NCI-H1105 (cell line): ENCODE measurements at regions not wholly inside any gene's neighbourhood (a gene's known extent, or its start where the extent isn't known, plus 50 kb on each side); places are given as distances from the start of the nearest gene placed in this dataset.

Experiments used
- DNase-seq: peaks from one replicate; lab custom pipeline; 2025; lab: John Stamatoyannopoulos, UW

DNA sequence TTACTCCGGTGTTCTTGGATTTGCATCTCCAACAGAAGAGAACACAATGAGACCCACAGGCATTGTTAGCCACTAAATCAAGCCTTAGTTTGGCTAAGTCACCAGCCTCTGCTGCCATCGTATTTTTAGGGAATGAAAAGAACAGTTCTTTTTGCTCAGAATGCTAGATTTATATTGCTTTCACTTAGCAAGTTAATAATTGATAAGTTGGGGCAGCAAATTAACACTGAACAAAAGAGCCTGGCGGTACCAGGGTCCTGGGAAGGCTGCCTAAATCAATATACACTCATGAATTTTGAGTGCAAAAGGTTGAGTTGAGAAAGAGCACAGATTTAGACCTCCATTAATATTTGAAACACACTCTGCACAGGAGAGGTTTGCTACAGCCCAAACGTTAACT, 767.7 kb downstream of the TYW1 start:
- DNase-seq, result no peak

DNA sequence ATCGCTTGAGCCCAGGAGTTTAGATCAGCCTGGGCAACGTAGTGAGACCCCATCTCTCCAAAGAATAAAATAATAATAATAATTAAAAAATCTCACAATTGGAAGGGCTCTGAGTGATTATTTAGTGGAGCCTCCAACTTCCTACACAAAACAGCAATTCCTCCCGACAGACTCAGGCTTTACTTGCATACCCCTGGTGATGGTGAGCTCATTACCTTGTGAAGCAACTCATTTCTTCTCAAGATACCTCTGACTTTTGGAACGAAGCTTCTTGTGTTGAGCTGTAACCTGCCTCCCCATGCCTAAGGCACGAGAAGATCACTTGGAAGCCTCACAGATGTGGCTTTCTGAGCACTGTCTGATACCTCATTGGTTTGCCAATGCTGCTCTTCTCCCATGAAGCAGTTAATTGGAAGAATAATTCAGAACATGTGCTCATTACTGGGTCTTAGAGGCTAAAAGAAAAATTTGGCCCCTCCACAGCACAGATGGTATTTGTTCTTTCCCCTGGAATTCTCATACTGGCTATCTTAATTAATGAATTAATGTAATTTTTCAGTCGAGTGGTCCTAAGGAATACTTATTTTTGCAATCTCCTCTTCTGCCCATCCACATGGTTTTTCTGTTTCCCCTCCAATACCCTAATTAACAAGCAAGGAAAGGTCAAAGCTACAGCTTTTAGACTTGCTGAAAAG, 769.0 kb downstream of the TYW1 start:
- DNase-seq, result no peak

DNA sequence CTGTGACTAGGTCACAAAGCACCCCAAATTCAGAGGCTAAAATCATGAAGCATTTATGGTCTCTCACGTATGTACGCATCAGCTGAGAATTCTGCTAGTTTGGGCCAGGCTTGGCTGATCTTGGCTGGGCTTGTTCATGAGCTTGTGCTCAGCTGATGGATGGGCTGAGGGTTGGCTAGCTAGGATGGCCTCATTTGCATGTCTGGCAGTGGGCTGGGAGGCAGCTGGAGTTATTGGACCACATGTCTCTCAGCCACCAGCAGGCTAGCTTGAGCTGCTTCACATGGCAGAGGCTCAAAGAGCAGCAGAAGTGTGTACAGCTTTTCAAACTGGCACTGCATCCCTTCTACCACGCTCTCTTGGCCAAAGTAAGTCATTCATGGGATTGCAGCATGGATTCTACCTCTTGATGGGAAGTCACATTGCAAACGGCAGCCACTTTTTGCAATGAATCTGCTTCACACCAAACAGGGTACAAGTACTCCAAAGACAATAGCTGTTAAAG, 770.3 kb downstream of the TYW1 start:
- no peak for DNase-seq

DNA sequence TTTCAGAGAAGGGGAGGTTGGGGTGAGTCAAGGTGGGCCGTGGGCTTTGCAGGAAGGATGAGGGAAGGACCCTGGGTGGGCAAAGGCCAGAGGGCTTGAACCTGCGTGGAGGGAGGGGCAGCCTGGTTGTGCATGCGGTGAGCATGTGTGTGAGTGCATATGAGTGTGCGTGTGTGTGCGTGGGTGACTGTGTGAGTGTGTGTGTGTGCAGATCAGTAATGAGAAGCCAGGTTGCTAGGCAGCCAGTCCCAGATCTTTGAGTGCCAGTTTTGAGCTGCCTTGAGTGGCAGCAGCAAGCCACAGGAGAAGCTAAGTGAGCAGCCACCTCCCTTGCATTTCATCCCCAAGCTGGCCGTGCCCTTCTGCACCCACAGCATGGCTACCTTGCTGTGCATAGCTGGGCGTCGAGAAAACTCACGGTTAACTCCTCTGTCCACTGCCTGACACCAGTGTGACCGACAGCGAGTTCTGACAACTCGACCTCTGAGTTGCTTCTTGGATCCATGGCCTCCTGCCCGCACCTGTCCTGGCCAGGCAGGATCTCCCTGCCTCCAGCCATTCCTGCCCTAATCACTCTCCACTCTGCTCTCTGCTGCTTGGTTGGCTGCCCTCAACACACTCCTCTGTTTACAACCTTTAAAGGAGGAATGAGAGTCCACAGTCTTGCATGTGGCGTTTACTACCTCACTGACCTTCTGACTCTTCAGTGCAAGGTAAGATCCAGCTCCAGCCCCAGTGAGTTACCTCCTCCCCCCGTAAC, 775.4 kb downstream of the TYW1 start:
- DNase-seq, result no peak

DNA sequence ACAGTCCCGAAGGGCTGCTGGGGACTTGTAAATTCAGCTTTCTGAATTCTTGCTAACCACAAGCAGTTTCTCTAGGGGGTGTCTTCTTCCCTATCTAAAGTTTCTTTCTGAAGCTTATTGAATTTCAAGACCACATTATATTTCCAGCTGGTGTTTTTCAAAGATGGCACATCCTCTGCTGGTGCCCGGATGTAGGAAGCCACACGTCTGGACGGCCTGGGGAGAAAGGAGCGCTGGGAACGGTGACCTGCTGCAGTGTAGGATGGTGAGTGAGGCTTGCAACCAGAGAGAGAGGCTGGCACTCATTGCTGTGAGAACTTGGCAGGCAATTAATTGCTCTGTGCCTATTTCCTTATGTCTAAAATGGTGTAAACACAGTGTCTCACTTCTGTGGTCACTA, 776.4 kb downstream of the TYW1 start:
- DNase-seq, result no peak

DNA sequence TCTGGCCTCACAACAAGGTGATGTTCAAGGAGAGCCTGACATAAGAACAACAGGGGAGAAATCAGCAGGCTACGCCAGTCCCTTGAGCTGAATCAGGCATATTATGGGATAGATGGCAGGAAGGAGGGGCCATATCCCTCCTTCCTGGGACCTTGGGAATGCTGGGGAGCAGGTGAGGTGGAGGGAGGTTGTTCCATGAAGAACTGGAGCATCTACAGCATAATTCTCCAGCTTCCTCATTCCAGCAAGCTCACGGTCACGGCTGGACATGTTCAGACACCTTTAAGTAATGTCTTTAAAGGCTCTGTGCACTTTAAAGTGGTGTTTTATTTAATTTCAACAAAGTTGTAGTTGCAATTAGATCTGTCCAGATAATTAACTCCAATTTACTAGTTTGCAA, 780.5 kb downstream of the TYW1 start:
- no peak for DNase-seq

DNA sequence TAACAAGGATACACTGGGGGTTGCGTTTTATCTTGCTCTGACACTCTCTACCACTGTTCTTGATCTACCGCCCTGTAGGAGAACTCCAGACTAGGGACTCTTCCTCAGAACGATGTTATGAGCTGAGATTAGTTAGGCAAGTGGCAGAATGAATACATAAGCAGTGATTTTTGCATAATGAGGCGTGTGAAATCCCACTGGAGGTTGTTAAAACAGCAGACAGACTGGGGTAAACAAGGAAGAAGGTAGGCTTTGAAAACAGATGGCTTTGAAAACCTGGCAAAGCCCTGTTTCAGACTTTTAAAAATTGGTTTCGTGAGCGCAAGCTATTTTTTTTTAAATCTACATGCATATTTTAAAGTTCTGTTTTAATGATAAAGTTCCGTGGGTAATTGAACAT, 785.2 kb downstream of the TYW1 start:
- no peak for DNase-seq

DNA sequence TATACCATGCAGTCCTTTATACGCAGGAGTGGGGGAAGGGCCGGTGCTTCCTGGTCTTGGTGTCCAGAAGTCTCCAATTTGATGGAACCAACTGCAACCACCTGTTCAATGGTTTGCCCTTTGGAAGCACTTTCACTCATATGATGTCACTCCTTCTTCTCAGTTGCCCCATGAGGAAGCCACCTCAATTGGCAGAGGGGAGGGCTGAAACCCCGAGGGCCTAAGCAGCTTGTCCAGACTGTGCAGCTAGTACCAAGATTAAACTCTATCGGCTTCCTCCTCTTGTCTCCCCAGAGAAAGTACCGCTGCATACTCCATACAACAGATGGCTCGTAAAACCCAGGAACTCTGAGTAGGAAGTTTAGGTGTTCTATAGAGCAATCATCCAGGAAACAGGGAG, 789.4 kb downstream of the TYW1 start:
- no peak for DNase-seq

DNA sequence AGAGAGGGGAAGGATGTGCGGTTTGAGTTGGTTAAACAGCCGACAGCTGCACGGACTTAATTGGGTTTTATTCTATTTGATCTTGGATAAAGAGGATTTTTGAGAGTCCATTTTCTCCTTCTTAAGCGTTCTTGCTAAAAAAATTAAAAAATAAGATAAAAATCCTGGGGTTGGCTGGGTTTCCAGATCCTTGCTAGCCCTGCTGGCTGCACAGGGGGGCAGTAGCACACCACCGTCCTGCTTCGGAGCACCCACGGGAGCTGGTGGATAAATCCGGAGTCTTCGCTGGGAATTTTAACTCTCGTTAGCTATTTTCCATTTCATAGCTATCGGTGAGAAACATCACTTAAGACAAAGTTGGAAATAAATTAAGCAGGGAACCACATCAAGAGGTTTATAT, 792.0 kb downstream of the TYW1 start:
- no peak for DNase-seq

DNA sequence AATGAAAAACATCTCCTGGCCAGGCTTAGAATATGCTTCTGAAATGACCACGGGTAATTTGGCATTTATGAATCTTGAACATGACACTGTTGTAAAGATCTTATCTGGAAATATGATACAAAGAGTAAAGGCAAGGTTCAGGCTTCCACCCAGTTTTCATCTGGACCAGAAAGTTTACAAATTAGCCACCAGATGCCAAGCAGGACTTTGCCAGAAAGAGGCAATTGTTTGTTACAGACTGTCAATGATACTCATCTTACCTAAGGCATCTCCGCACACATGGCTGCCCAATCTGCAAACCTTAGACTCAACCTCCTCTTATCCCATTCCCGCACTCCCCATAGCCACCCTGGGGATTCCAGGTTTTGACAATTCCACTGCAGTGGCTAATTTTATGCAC, 795.3 kb downstream of the TYW1 start:
- no peak for DNase-seq

DNA sequence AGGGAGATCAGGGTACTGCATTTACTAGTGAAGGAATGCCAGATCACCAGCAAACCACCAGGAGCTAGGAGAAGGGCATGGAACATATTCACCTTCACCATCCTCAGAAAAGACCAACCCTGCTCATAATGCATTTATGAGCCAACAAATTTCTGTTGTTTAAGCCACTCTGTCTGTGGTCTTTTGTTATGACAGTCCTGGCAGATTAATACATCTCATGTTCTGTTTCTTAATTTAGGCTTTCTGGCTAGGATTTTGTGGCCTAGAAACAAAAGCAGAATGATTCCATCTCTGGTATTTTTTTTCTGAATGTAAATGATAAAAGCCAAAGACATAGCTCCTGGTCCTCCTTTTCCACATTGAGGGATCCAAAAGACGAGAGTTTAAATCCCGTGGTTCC, 797.9 kb downstream of the TYW1 start:
- no peak for DNase-seq

DNA sequence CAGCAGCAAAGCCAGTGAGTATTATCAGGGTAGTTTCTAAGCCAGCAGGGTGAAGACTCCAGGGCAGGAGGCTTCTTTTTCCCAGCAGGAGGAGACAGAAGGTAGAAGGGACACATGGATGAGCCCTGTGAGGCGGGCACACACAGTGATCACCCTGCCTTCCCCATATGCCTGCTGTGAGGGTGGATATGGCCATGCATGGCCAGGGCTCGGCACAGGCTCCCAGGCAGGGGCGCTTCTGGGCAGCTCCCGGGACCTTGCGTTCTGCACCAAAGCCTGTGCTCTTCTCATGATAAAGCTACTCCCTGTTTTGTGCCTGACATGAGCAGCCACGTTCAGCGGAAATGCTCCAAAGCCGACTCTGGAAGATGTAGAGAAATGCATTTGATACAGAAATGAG, 807.2 kb downstream of the TYW1 start:
- DNase-seq, result no peak

DNA sequence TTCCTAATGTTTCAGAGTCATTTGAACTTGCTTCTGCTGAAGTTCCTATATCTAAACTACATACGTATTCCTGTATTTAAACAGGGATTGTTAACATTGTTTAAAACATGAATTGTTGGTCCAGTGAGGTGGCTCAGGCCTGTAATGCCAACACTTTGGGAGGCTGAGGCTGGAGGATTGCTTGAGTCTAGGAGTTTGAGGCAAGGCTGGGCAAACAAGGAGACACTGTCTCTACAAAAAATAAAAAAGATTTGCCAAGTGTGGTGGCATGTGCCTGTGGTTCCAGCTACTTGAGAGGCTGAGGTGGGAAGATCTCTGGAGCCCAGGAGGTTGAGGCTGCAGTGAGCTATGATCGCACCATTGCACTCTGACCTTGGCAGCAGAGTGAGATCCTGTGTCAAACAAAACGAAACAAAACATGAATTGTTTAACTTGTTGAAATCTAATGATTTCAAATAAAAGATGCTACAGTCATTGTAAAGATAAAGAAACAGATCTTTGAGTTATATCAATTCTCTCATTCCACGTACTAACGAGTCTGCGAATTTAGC, 809.4 kb downstream of the TYW1 start:
- no peak for DNase-seq

DNA sequence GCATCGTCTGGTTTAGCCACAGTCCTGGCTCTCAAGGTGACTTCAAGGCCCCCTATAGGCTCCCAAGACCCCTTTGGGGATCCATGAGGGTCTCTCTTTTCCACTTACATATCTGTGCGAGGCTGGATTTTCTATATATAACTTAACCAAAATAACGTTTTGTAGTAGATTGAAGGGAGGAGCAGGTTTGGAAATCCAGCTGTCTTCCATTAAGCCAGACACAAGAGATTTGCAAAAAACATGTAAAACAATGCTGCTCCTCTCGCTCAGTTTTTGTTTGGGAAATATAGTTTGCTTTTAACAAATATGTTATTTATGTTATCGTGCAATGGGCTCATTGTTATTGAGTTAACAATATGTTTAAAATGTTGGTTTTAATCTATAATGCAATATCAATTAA, 811.2 kb downstream of the TYW1 start:
- DNase-seq, result no peak

DNA sequence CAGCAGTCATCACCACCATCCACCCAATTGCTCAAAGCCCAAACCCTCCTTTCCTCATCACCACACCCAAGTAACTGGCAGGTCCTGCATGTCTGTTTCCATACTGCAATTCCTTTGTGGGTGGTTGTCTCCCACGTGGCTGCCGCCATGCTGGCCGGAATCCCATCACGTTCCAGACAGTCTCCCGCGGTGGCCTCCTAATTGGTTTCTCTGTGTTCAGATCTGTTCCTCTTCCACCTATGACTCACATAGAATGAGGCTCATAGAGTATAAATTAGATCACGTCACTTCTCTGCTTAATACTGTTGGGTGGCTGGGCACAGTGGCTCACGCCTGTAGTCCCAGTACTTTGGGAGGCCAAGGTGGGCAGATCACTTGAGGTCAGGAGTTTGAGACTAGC, 813.0 kb downstream of the TYW1 start:
- no peak for DNase-seq

DNA sequence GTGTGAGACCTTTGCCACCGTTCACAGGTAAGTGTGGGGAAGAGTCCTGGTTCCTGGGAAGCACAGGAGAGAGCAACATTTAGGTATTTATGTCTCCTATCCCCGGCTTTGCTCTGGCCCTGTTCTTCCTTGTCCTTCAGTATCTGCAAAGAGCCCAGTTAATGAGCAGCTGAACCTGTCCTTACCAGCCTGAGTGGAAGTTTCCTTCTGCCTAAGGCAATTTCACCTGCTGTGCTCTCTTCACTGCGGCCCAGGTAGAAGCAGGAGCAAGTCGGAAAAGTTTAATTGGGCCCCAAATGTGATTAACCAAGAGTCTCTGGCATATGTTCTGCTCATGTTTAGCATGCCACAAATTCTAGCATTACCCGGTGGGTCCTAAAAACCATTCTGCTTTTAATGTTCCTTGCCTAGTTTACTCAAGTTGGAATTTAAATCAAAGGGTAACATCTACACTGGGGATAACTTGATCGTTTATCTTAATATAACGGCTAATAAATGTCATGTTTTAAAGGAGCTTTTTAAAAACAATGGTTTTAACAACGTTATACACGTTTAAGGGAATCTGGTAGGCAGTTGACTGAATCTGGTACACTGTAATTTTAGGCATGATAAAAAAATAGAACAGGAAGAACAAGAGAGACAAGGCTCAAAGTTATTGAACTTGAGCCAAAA, 817.1 kb downstream of the TYW1 start:
- DNase-seq, result no peak

DNA sequence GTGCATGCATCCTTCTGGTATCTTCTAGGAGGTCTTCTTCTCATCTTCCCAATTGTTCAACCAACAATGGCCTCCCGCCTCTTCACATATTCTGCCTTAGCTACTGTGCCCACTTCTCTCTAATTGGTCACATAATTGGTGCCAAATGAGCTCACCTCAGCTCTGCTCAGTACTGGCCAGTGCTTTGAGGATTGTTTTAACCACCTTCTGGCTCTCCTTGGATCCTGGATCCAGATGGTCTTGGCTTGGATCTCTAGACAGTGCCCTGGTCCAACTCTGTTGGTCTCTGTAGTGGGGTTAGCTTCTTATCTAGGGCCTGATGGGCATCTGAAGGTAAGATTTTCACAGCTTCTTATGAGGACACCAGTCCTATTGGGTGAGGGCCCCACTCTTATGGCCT, 820.8 kb downstream of the TYW1 start:
- DNase-seq, result no peak

DNA sequence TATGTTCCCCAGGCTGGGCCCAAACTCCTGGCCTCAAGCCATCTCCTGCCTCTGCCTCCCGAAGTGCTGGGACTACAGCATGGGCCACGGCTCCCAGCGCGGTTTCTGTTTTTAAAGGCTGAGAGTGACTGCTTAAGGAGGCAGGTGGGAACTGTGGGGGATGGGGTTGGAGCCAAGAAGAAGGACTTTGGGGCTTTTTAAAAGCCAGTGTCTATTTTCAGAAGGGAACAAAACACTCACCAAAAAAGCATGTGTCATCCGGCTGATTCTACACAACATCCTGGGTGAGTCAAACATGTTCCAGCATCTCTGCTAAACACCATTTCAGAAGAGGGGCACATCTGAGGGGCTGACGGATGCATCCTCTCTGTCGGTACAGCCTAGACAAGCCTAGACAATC, 824.5 kb downstream of the TYW1 start:
- no peak for DNase-seq

DNA sequence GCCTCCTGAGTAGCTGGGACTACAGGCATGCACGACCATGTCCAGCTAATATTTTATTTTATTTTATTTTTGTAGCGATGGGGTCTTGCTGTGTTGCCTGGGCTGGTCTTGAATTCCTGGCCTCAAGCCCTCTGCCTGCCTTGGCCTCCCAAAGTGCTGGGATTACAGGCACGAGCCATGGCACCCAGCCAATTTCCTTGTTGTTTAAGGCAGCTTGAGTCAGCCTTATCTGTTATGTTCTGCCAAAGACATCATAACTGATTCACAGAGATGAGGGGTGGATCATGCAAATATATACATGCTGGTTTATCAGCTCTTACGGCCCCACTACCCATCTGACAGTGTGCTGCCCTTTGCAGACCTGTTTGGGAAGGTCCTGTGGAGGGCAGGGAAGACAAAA, 826.7 kb downstream of the TYW1 start:
- peak; percentile 9 for DNase-seq

DNA sequence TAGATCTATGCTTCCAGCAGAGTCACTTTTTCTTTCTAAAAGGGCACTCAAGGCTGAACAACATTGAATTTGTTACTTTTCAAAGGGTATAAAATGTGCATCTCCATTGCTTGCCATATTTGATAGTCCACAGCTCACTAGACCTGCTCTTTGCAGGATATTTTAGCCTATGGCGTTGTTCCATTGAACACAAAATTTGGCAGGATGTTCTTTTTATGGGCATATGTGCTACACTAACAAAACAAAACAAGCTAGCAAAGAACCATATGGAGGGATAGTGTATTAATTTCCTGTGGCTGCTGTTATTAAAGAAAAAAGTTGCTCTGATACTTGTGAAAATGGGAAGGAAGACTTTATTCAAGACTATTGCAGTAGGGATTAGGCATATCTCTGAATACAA, 828.7 kb downstream of the TYW1 start:
- DNase-seq, result no peak

DNA sequence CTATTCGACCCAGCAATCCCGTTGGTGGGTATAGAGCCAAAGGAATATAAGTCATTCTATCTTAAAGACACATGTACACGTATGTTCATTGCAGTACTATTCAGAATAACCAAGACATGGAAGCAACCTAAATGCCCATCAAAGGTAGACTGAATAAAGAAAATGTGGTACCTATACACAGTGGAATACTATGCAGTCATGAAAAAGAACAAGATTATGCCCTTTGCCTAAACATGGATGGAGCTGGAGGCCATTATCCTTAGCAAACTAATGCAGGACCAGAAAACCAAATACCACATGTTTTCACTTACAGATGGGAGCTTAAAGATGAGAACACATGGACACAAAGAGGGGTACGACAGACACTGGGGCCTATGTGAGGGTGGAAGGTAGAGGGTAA, 845.3 kb downstream of the TYW1 start:
- no peak for DNase-seq

DNA sequence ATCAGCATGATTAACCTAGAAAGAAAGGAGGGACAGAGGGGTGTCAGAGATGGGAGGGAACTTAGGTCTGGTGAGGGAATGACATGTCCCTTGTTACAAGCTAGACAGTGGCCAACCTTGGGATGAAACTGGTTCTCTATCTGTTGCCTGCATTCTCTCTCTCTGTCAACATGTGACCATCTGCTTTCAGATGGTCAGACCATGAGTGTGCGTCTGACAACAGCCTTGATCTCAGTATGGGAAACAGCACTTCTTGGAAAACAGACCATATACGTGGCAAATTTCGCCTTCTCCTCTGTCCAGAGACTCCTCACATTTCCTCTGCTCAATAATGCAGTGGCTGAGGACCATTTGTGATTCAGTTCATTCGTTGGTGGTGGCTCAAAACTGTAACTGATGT, 845.9 kb downstream of the TYW1 start:
- no peak for DNase-seq

DNA sequence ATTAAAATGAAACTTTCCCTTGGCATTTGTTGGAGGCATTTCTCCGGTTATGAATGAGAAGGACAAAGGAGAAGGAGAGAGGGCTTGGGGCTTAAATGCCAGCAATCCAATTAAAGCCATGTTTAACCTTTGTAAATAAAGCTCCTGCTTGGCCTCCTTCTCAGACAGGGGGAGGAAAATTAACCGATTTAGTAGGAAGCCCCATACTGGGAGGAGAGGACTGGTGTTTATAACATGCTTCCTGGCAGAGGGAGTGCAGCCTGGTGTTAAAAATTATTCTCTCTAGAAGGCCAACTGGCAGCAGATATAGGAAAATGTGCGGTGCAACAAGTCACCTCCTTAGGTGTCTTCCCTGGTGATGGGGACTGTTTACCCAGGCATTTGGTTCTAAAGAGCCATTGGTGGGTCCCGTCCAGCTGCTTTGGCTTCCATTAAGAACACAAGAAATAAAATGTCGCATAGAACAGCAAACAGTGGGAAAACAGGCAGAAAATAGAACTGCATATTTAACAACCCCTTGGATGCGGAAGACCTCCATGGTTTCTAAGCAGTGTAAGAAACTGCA, 846.5 kb downstream of the TYW1 start:
- no peak for DNase-seq
